Stimulated activated naive CD8-positive, alpha-beta T cell treated with anti-CD3 and anti-CD28 coated beads, Interleukin-15, Interleukin-2, amounts not matched to agents 100 ng/mL and 50 ng/mL, for 24 hours (primary cell): ENCODE measurements at regions not wholly inside any gene's neighbourhood (a gene's known extent, or its start where the extent isn't known, plus 50 kb on each side); places are given as distances from the start of the nearest gene placed in this dataset.
"Not testable (repeated sequence)": the region's sequence is repeated elsewhere in the genome, so short reads cannot be mapped to it uniquely, and the experiment has no call there.

Experiments
- H3K27ac Mint-ChIP-seq: one replicate; pipeline ENCODE4 v1.8.0; 2021; ENCODE audit warnings: mild to moderate bottlenecking, mixed read lengths
- H3K27me3 Mint-ChIP-seq: one replicate; pipeline ENCODE4 v1.8.0; 2021; ENCODE audit warnings: mixed read lengths
- H3K36me3 Mint-ChIP-seq: one replicate; pipeline ENCODE4 v1.8.0; 2021; ENCODE audit warnings: low read depth, mixed read lengths
- H3K4me1 Mint-ChIP-seq: one replicate; pipeline ENCODE4 v1.8.0; 2021; ENCODE audit warnings: low read depth, mixed read lengths
- H3K4me3 Mint-ChIP-seq: one replicate; pipeline ENCODE4 v1.8.0; 2021; ENCODE audit warnings: mild to moderate bottlenecking, mixed read lengths
- H3K9me3 Mint-ChIP-seq: one replicate; pipeline ENCODE4 v1.8.0; 2021; ENCODE audit warnings: mixed read lengths

DNA sequence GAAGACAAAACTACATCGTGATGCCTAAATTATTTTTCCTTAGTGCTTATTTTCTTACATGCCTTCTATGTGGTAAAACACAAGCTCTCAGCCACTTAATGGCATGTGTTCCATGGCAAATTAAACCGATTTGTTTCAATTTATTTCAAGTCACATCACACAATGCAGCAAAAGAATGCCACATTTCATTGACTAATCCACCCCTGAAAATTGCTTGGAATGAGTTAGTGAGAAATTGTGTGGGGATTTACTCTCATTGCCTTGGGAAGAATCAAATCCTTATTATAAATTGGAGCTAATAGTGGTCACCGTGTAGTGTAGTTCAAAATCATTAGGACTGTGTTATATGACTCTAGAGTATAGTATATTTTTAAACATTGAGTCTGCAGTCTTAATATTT lies 485.5 kb upstream of the KLHL1 start:
- Mint-ChIP-seq H3K36me3 (no peaks in the 10 kb centered on the region), H3K4me1 (no peaks in the 10 kb centered on the region), H3K27ac (no peak overlapping the region), H3K27me3 (no peaks in the 10 kb centered on the region), H3K9me3 (peaks cover 8% of the 10 kb centered on the region), H3K4me3 (no peak overlapping the region)

DNA sequence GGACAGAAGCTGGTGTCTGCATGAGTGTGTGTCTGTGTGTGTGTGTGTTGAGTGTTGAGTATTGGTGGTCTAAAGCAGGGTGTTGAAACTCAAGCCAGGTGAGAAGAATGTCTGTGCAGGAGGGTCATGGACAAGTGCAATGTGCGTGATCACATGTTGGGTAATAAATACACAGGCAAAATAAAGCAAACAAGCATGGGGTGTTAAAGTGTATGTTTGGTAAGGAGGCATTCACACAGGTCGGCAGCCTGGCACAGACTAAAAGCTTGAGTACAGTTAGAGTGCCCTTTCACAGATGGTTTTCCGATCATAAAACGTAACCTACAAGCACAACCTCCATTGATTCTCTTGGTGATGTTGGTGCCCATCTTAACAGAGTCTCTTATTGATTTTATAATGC lies 476.9 kb upstream of the KLHL1 start:
- H3K4me1 Mint-ChIP-seq, result no peaks in the 10 kb centered on the region
- H3K36me3 Mint-ChIP-seq, result no peaks in the 10 kb centered on the region
- no peak overlapping the region for H3K27ac Mint-ChIP-seq
- H3K9me3 Mint-ChIP-seq, result peaks cover 9% of the 10 kb centered on the region
- no peaks in the 10 kb centered on the region for H3K27me3 Mint-ChIP-seq
- no peak overlapping the region for H3K4me3 Mint-ChIP-seq

DNA sequence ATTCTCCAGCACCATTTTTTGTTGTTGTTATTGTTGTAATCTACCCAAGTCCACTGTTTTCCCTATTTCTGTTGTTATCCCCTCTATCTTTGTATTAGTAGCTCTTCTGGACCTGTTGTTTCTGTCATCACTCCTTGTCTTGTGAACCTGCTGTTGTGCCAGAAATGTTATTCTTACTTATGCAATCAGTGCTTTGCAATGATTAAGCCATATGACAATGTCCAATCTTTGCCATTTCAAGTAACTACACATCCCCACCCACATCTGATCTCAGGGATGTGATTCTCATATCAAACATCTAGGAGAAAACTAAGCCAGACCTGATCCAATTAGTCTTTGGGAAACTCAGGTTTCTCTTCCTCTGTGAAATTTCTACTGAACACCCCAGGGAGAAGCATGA lies 472.6 kb upstream of the KLHL1 start:
- Mint-ChIP-seq H3K27me3 (no peaks in the 10 kb centered on the region), H3K4me1 (no peaks in the 10 kb centered on the region), H3K36me3 (no peaks in the 10 kb centered on the region), H3K9me3 (peaks cover 4% of the 10 kb centered on the region), H3K4me3 (no peak overlapping the region), H3K27ac (no peak overlapping the region)

DNA sequence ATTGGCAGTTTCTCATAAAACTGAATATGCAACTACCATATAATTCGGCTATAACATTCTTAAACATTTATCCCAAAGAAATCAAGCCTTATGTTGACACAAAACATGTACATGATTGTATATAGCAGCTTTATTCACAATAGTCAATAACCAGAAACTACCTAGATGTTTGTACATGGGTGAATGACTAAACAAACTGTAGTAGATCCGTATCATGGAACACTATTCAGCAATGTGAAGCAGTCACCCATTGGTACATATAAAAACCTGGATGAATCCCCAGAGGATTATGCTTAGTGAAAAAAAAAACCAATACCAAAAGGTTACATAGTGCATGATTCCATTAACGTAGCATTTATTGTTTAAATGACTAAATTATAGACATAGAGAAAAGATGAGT lies 471.7 kb upstream of the KLHL1 start:
- H3K36me3 Mint-ChIP-seq, result no peaks in the 10 kb centered on the region
- no peak overlapping the region for H3K4me3 Mint-ChIP-seq
- peaks cover 5% of the 10 kb centered on the region for H3K9me3 Mint-ChIP-seq
- no peaks in the 10 kb centered on the region for H3K27me3 Mint-ChIP-seq
- H3K4me1 Mint-ChIP-seq, result no peaks in the 10 kb centered on the region
- no peak overlapping the region for H3K27ac Mint-ChIP-seq

DNA sequence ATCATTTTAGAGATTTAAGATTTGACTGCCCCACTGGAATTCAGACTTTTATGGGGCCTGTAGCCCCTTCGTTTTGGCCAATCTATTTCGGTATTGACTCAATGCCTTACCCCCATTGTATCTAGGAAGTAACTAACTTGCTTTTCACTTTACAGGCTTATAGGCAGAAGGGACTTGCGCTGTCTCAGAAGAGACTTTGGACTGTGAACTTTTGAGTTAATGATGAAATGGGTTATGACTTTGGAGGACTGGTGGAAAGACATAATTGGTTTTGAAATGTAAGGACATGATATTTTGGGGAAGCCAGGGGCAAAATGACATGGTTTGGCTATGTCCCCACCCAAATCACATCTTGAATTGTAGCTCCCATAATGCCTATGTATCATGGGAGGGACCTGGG lies 463.0 kb upstream of the KLHL1 start:
- Mint-ChIP-seq H3K36me3 (no peaks in the 10 kb centered on the region), H3K4me1 (no peaks in the 10 kb centered on the region), H3K27ac (no peak overlapping the region), H3K4me3 (no peak overlapping the region), H3K27me3 (no peaks in the 10 kb centered on the region), H3K9me3 (peaks cover 4% of the 10 kb centered on the region)

DNA sequence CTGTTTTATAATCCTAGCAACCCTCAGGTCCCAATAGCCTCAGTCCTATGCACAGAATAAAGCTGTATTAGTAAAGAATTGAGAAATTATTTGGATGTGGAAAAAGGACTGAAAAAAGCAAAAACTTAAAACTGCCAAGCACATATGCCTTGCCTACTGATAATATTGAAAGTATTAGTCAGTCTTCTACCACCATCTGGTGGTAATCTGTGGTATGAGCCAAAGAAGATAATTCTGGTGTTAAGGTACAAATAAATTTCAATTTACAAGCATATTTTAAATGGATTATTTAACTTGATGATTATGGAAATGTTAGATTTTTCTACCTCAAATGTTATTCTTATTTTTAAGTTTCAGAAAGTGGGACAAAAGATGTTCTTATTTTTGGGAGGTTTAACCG lies 460.3 kb upstream of the KLHL1 start:
- H3K27ac Mint-ChIP-seq, result no peak overlapping the region
- no peaks in the 10 kb centered on the region for H3K9me3 Mint-ChIP-seq
- no peaks in the 10 kb centered on the region for H3K27me3 Mint-ChIP-seq
- no peaks in the 10 kb centered on the region for H3K36me3 Mint-ChIP-seq
- H3K4me3 Mint-ChIP-seq, result no peak overlapping the region
- no peaks in the 10 kb centered on the region for H3K4me1 Mint-ChIP-seq

DNA sequence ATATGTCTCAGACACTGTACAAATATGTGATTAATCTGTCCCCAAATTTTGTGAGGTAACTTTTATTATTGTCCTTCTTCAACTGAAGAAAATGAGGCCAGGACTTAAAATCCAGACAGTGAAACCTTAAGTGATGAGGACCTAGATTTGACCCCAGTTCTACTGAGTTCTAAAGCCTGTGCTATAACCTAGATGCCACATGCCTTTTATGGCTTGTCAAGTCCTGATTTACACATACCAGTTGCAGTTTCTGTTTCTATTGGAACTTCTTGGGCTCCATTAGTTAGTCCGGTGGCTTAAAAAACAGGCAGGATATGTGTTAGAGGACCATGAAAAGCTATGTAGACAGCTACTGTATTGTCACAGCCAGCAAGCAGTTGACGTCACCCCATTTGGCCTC lies 436.5 kb upstream of the KLHL1 start:
- H3K27ac Mint-ChIP-seq, result no peak overlapping the region
- no peaks in the 10 kb centered on the region for H3K9me3 Mint-ChIP-seq
- no peaks in the 10 kb centered on the region for H3K27me3 Mint-ChIP-seq
- H3K4me3 Mint-ChIP-seq, result no peak overlapping the region
- no peaks in the 10 kb centered on the region for H3K4me1 Mint-ChIP-seq
- no peaks in the 10 kb centered on the region for H3K36me3 Mint-ChIP-seq

DNA sequence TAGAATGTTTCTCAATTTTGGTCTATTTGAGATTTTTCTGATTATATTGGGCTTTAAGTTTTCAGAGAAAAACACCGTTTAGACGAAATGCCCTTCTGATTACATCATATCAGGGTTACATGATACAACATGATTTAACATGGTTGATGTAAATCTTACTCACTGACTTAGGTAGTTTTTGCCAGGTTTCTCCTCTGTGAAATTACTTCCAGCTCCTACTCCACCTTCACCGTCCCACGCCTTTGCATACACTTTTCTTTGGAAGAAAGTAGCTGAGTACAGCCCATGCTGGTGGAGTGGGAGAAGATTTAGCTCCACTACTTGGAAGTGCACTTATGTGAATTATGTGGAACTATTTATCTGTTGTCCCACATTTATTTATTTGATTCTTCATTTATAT lies 433.2 kb upstream of the KLHL1 start:
- peaks cover 5% of the 10 kb centered on the region for H3K9me3 Mint-ChIP-seq

DNA sequence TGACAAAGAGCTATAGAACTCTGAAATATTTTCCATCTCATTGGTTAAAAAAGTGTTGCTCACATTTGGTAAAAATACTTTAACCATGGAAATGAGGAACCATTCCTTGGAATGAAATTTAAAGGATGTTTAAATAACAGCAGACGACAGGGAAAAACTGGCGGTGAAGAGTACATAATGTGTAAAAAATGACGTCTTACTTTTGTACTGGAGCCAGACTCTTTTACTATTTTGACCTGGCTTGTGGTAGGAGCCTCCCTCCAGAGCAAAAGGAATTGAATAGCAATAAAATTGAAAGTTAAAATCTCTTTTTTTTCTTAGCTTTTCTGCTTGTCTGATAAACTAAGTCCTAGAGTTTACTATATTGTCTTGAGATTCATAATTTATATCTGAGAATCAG lies 426.2 kb upstream of the KLHL1 start:
- no peaks in the 10 kb centered on the region for H3K4me1 Mint-ChIP-seq
- H3K27ac Mint-ChIP-seq, result no peak overlapping the region
- H3K9me3 Mint-ChIP-seq, result peaks cover 5% of the 10 kb centered on the region
- no peaks in the 10 kb centered on the region for H3K36me3 Mint-ChIP-seq
- no peak overlapping the region for H3K4me3 Mint-ChIP-seq
- no peaks in the 10 kb centered on the region for H3K27me3 Mint-ChIP-seq

More for the DNA sequence above, 433.2 kb upstream of the KLHL1 start:
- no peaks in the 10 kb centered on the region for H3K4me1 Mint-ChIP-seq
- no peak overlapping the region for H3K27ac Mint-ChIP-seq
- H3K27me3 Mint-ChIP-seq, result no peaks in the 10 kb centered on the region
- no peak overlapping the region for H3K4me3 Mint-ChIP-seq
- H3K36me3 Mint-ChIP-seq, result no peaks in the 10 kb centered on the region

DNA sequence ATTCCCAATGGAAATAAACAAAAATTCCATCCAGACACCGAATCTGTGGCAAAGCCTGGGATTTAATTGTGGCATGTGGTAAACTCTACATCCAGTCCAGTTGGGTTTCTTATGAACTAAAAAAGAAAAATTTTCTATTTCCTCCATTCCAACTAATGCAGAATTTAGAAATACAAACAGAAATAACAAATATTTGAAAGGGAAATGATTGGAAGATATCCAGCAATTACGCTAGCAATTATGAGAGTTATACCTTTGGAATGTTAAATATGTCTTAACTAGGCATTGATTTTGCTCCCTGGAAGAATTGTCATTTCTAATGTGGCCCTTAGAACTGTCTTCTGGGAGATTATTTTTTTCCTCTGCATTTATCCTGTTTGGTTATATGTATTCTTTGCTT lies 421.4 kb upstream of the KLHL1 start:
- H3K27ac Mint-ChIP-seq, result no peak overlapping the region
- H3K27me3 Mint-ChIP-seq, result no peaks in the 10 kb centered on the region
- H3K4me3 Mint-ChIP-seq, result no peak overlapping the region
- no peaks in the 10 kb centered on the region for H3K9me3 Mint-ChIP-seq
- no peaks in the 10 kb centered on the region for H3K4me1 Mint-ChIP-seq
- no peaks in the 10 kb centered on the region for H3K36me3 Mint-ChIP-seq

DNA sequence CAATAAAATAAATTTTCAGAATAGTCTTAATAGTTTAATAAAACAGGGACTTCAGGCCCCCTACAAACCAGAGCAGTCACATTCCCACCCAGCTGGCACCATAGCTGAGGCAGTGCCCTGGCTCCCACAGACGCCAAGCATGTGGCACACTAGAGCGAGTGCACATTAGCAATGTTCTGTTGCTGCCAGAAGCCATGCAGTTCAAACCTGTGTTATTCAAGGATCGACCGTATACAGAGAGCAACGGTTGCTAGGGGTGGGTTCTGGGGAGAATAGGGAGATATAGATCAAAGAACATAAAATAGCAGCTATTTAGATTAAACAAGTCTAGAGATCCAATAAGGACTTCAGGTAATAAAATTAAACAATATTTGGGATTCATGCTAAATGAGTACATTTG lies 419.3 kb upstream of the KLHL1 start:
- H3K27ac Mint-ChIP-seq, result no peak overlapping the region
- no peak overlapping the region for H3K4me3 Mint-ChIP-seq
- H3K4me1 Mint-ChIP-seq, result no peaks in the 10 kb centered on the region
- no peaks in the 10 kb centered on the region for H3K27me3 Mint-ChIP-seq
- H3K36me3 Mint-ChIP-seq, result no peaks in the 10 kb centered on the region
- H3K9me3 Mint-ChIP-seq, result no peaks in the 10 kb centered on the region

DNA sequence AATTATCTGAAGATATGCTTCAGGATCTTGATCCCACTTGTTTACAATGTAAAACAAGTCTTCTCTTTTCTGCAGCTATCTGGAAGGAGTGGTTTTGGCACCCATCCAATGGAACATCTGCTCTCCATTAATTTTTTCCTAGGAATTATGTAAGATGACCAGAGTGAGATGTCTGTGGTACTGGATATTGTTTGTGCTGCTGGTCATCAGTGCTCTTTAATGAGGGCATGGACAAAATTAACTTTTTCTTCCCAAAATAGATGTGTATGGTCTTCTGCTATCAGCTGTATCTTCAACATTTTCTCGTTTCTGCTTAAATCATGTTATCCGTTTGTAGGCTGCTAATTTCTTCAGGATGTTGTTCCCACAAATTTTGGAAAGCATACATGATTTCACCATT lies 415.4 kb upstream of the KLHL1 start:
- H3K36me3 Mint-ChIP-seq, result no peaks in the 10 kb centered on the region
- no peak overlapping the region for H3K4me3 Mint-ChIP-seq
- no peaks in the 10 kb centered on the region for H3K27me3 Mint-ChIP-seq
- no peaks in the 10 kb centered on the region for H3K9me3 Mint-ChIP-seq
- no peaks in the 10 kb centered on the region for H3K4me1 Mint-ChIP-seq
- H3K27ac Mint-ChIP-seq, result no peak overlapping the region

DNA sequence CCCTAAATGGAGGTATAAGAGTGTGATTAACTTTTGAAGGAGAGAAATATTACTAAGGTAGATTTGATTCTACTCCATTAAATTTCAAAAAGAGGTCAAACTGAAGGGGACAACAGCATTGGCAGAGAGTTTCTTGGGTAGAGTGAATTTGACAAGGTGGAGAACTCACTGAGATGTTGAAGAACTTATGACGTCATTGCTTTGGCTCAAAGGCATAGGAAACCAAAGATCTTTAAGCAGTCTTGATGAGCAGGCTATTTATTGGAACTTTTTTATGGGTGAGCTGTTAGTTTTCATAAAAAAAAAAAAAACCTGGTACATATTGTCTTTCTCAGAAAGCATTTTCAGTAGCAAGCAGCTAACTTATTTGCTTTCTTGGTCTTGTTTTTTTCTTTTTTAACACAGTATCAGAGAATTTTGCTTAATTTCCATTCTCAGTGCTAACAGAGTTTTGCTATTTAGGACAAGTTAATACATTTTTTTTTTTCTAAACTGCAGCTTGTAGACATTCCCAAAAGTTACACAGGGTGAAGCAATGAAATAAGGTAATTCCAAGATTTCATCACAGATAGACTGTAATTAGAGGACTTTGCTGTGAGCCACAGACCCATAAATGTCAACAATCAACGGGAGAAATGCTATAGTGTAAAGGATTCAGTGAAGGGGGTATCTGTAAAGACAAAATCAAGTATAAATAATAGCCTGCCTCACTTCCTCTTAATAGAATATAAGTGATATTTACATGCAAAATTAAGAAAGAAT lies 412.2 kb upstream of the KLHL1 start:
- Mint-ChIP-seq H3K4me3 (no peak overlapping the region), H3K27me3 (no peaks in the 10 kb centered on the region), H3K36me3 (no peaks in the 10 kb centered on the region), H3K4me1 (no peaks in the 10 kb centered on the region), H3K27ac (no peak overlapping the region), H3K9me3 (no peaks in the 10 kb centered on the region)

DNA sequence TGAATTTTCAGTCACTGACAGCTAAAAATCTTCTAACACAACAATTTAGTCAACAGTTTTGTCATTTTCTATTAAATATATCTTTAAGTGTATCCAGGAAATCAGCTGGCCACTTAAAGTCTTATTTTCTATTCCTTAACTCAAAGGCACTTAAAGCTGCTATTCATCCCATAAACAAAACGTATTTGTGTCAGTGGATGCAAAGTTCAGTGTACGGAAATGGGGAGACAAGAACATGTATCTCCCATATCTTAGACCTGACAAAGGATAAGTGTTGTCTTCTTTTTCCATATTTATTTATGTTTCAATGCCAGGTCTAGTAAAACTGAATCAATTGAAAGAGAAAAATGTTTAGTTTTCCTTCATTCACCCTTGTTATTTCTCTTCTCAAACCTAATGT lies 409.8 kb upstream of the KLHL1 start:
- H3K9me3 Mint-ChIP-seq, result no peaks in the 10 kb centered on the region
- no peak overlapping the region for H3K27ac Mint-ChIP-seq
- no peak overlapping the region for H3K4me3 Mint-ChIP-seq
- no peaks in the 10 kb centered on the region for H3K27me3 Mint-ChIP-seq
- H3K4me1 Mint-ChIP-seq, result no peaks in the 10 kb centered on the region
- H3K36me3 Mint-ChIP-seq, result no peaks in the 10 kb centered on the region

DNA sequence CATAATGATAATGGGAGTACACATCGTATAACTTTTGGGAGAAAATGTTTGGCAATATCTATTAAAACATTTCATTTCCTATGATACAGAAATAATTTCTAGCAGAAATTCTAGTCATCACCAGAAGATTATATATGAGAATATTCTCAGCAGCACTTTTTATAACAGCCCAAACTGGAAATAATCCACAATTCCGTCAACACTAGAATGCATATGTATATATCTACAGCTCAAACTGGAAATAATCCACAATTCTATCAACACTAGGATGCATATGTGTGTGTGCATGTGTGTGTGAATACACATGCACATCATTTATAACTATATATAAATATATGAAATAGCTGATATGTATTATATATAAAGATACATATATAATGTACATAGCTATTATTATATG lies 408.0 kb upstream of the KLHL1 start:
- no peaks in the 10 kb centered on the region for H3K4me1 Mint-ChIP-seq
- H3K9me3 Mint-ChIP-seq, result no peaks in the 10 kb centered on the region

DNA sequence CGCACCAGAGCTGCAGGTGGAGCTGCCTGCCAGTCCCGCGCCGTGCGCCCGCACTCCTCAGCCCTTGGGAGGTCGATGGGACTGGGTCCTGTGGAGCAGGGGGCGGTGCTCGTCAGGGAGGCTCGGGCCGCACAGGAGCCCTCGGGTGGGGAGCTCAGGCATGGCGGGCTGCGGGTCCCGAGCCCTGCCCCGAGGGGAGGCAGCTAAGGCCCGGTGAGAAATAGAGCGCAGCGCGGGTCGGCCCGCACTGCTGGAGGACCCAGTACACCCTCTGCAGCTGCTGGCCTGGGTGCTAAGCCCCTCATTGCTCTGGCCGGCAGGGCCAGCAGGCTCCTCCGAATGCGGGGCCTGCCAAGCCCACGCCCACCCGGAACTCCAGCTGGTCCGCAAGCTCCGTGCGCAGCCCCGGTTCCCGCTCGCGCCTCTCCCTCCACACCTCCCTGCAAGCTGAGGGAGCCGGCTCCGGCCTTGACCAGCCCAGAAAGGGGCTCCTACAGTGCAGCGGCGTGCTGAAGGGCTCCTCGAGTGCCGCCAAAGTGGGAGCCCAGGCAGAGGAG lies 403.7 kb upstream of the KLHL1 start:
- not testable (repeated sequence) for H3K27ac Mint-ChIP-seq, H3K27me3 Mint-ChIP-seq, H3K36me3 Mint-ChIP-seq, H3K4me3 Mint-ChIP-seq, H3K4me1 Mint-ChIP-seq
- peaks cover 11% of the 10 kb centered on the region for H3K9me3 Mint-ChIP-seq

More for the DNA sequence above, 408.0 kb upstream of the KLHL1 start:
- H3K27me3 Mint-ChIP-seq, result no peaks in the 10 kb centered on the region
- H3K27ac Mint-ChIP-seq, result no peak overlapping the region
- no peak overlapping the region for H3K4me3 Mint-ChIP-seq
- H3K36me3 Mint-ChIP-seq, result no peaks in the 10 kb centered on the region
